ENCODE measurements at regions not wholly inside any gene's neighbourhood (a gene's known extent, or its start where the extent isn't known, plus 50 kb on each side); places are given as distances from the start of the nearest gene placed in this dataset.

DNA sequence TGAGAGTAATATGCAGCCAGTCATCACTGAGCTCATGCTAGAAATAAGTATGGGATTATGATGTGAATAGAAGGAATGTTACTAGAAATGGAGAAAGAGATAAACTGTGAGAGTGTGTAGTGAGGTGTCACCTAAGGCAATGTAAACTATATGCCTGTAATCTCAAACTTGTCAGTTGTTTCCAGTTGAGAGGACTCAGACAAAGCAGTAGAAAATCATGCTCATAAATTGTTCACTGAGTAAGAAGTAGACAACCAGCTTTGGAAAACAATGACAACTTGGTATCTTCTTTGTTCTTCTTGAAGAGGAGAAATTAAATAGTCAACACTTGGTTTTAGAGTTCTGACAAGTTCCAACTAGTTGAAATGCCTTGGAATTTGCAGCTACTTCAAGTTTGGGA is 148.5 kb upstream of the OR4E1 start:
- no TSS peak for BruUV-seq (replicated peaks)
- in situ Hi-C loops (cut with MboI; ENCODE audit: low sequenced_read_pairs) = no loop called here

More for the DNA sequence above, 148.5 kb upstream of the OR4E1 start:
- Histone ChIP-seq H3K56ac (ENCODE audit: extremely low read depth, insufficient read depth, low read length) (no peak overlapping the region), H4K5ac (ENCODE audit: low read depth, low read length) (no peak overlapping the region), H4K20me1 (ENCODE audit: insufficient read depth, low read length) (no peaks in the 10 kb centered on the region), H3K36me3 (ENCODE audit: control insufficient read depth, insufficient read depth, low read length) (no peaks in the 10 kb centered on the region), H3K79me1 (ENCODE audit: low read depth in 1 of 2, low read length in 2 of 2) (no peaks in the 10 kb centered on the region), H2BK120ac (ENCODE audit: low read depth, low read length) (no peak overlapping the region), H3K4me3 (ENCODE audit: insufficient read depth, low read depth, low read length) (no peak overlapping the region), H3K23ac (ENCODE audit: low read depth, low read length) (no peak overlapping the region), H3K9me1 (ENCODE audit: insufficient read depth, low read length) (no peaks in the 10 kb centered on the region), H2BK5ac (ENCODE audit: low read depth, low read length, poor library complexity, severe bottlenecking) (no peak overlapping the region), H4K91ac (ENCODE audit: insufficient read depth, low read depth, low read length) (no peak overlapping the region), H3K18ac (ENCODE audit: low read depth, low read length) (no peak overlapping the region), H3K4me2 (ENCODE audit: low read depth, low read length) (no peak overlapping the region), H2AK5ac (ENCODE audit: low read depth, low read length) (no peak overlapping the region), H2BK15ac (ENCODE audit: low read depth, low read length) (no peak overlapping the region), H3K4me1 (ENCODE audit: control insufficient read depth, insufficient read depth, low read length) (no peaks in the 10 kb centered on the region), H3K4ac (ENCODE audit: low read depth, low read length) (no peak overlapping the region), H3K27me3 (ENCODE audit: control insufficient read depth, insufficient read depth, low read length) (no peaks in the 10 kb centered on the region), H4K8ac (ENCODE audit: low read depth in 2 of 2, low read length in 2 of 2) (no peak overlapping the region), H3K14ac (replicated peaks; ENCODE audit: low read depth, low read length) (no peak overlapping the region), H3K9ac (ENCODE audit: low read depth, low read length) (no peak overlapping the region), H2BK20ac (ENCODE audit: low read depth, low read length) (no peak overlapping the region), H3K9me3 (ENCODE audit: control insufficient read depth, insufficient read depth, low read length) (no peaks in the 10 kb centered on the region), H2AFZ (replicated peaks; ENCODE audit: low read length, poor library complexity) (no peak overlapping the region), H3K27ac (ENCODE audit: insufficient read depth, low read length) (no peak overlapping the region), H2AK9ac (replicated peaks; ENCODE audit: low read depth, low read length, poor library complexity) (no peak overlapping the region)
- dilution Hi-C loops (cut with HindIII; ENCODE audit: low sequenced_read_pairs, unreplicated experiment) (no loop called here), intact Hi-C loops (cut with micrococcal nuclease) (no loop called here)
- DNase-seq = no peak
- POLR2A ChIA-PET (ENCODE audit: unreplicated experiment) = no interaction called here
- TF ChIP-seq POLR2A (IDR thresholded peaks at IDR 0.05; ENCODE audit: low read depth, low read length) (no peak), BHLHE40 (IDR thresholded peaks at IDR 0.05; ENCODE audit: low read depth, low read length) (no peak)
- ATAC-seq (ENCODE audit: low read depth) = no peak
- CTCF ChIA-PET = no interaction called here

All from IMR-90 (cell line).